Glomerular visceral epithelial cell (primary cell): ENCODE measurements at regions not wholly inside any gene's neighbourhood (a gene's known extent, or its start where the extent isn't known, plus 50 kb on each side); places are given as distances from the start of the nearest gene placed in this dataset.
"Not testable (repeated sequence)": the region's sequence is repeated elsewhere in the genome, so short reads cannot be mapped to it uniquely, and the experiment has no call there.

Source experiments
- DNase-seq: peaks from one replicate; pipeline ENCODE4 v3.0.0-alpha.2; 2016; ENCODE audit errors: extremely low spot score

DNA sequence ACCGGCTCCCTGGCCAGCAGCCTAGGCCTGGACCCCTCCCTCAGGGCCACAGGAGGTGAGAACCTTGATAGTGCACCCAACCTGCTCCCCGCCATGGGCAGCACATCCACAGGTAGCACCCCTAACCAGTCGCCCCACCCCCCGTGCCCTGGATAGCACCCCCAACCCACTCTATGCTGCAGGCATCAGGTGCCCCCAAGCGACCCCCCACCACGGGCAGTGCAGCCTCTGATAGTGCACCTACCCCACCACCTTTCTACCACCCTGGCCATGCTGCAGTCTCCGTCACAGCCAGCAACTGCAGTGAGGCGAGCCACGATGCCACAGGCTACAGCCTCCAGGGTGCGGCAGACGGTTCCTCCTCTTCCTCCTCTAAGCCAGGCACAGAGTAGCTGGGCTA is 55.6 kb downstream of the SOWAHC start:
- DNase-seq, result no peak

DNA sequence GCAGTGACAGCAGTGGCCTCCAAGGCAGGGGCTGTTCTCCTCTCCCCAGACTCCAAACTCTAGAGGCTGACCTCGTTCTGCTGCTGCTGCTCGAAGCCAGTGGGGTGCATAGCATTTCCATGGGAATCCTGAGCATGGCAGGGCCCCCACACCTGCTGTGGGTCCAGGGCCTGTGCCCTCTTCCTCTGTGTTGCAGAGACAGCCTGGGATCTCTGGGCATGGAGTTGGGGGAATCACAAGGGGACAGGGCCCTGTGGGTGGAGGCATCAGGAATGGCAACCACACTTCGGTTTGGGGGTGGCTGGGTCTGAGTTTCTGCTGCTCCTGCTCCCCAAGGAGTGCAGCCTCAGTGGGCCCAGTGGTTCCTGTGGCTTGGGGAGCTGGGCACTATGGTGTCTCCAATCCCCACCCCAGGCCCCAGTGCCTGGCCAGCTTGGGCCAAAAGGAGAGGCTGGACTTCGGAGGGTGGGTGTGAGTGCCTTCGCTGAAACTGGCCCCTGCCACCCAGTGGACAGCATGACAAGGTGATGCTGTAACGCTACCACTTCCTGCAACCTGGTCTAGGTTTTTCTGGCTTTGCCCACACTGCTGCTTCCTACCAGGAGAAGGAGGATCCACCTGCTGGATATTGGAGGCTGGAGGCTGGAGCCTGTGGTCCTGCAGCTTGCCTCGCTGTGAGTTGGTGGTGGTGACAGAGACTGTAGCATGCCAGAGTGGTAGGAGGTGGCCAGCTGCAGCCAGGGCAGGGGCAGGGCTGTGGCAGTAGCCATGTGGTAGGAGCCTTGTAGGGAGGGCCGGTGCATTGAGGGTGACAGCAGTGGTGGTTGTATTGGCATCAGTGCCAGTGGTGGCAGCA is 56.6 kb downstream of the SOWAHC start:
- no peak for DNase-seq

DNA sequence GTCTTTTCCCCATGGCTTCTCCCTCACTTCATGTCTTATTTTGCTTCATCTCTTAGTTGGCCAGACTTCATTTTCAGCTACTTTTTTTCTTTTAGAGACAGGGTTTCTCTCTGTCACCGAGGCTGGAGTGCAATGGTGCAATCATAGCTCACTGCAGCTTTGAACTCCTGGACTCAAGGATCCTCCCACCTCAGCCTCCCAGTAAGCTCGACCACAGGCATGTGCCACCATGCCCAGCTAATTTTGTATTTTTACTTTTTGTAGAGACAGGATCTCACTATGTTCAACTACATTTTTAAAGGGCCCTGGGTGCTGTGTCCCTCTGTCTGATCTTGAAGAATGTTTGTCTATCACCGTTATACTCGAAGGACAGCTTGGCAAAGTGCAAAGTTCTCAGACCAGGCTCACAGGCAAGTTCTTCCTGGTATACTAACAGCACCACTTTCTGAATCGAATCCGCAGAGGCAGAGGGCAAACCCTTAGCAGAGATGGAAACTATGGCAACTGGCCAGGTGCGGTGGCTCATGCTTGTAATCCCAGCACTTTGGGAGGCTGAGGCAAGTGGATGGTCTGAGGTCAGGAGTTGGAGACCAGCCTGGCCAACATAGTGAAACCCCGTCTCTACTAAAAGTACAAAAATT is 60.9 kb downstream of the SOWAHC start:
- no peak for DNase-seq

DNA sequence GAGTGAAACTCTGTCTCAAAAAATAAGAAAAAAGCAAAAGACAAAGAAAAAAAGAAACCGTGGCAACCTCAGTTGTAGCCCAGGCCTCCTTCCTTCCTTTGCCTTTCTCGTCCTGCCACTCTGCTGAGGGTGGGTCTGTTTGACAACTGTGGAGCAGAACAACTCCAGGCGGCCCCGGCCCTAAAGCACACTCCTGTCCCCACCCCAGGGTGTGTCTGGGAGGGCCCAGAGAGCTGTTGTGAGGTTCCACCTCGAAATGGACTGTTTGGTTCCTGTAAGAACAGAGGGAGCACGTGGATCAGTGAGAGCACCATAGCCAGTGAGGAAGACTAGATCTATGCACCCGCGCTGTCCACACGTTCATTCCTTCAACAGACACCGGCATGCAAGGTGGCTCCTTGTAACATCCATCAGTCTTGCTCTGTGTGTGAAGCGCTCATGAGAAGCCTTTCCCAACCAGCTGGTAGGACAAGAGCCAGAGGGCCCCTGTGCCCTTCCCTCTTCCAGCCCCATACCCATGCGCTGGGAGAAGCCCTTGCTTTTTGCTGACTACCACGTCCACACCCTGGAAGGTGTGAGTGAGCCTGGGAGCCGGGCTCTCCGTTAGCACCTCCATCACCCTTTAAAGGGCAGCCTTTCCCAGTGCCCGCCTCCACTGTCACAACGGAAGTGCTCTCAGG is 61.6 kb downstream of the SOWAHC start:
- DNase-seq, result no peak

DNA sequence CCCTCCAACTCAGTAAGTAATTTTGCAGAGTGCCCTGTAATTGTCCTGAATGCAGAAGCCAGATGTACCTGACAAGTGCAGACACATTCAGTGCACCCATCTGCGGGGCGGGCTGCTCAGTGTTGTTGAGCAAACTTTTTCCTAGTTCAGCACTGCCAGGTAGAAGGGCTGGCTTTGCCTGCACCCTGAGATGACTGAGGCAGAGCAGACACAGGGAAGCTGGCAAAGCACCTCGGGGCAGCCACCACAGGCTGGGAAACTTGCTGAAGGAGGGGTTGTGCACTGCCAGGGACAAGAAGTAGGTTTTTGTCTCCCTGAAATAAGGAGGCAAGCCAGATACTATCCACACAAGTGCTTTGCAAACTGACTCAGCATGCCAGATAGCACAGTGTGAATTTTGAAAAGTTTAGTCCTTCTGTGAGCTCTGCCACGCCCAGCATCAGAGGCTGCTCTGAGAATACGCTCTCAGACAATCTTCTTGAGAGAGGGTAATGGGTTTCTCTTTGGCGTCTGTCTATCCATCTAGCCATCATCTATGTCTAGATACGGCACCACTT is 62.3 kb downstream of the SOWAHC start:
- no peak for DNase-seq

DNA sequence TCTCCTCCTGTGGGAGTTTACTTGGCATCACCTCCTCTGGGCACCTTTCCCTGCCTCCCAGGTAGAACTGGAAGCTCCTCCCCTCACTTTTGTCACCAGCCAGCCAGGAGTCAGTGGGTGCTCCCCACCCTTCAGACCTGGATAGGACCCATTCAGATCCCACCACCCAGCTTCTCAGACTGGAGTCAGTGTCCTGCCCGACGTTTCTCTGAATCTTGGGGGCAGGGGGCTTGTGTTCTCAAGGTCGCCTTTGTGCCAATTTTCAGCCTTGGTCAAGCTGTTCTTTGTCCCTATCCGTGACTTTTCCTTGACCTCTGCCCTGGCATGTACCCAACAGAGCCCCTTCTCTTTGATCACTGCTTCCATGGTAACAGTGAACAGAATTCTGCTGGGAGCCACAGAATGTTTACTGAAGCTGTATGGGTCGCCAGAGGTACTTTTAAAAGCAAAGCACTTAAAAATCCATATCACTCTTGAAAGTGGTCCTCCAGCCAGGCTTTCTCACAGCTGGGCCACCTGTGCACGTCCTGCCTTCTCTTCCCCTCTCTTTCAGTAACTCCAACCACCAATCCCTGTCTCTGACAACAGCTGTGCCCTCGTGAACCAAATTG is 63.1 kb downstream of the SOWAHC start:
- DNase-seq, result not testable (repeated sequence)

DNA sequence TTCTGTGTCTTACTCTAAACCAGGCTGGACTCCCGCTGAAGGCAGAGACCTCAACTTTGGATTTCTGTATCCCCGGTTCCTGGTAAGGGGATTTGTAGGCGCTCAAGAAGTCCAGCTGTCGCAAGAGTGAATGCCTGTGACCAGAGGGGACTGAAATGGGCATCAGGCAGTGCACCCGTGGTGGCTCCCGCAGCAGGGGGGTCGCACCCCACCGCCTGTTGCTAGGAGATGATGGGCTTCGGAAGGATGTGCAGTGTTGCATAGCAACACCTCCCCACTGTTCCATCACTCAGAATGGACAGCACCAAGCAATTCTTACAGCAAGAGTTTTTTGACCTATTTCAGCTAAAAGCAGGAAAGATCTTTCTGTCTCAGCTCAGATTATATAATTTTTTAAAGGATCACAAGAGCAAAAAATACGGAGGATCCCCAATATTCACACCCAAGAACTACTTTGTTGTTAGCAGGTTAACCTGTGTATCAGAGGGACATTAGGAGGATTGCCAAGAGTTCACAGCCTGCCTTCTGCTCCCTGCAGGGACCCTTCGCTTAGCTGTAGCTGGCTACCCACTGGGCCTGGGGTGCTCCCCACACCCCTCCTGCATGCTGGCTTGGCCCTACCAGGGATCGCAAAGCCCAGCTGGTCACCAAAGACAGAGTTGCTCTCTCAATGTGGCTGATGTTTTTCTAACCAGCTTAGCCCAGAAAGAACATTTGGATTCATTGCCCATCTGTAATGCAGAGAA is 63.8 kb downstream of the SOWAHC start:
- no peak for DNase-seq

DNA sequence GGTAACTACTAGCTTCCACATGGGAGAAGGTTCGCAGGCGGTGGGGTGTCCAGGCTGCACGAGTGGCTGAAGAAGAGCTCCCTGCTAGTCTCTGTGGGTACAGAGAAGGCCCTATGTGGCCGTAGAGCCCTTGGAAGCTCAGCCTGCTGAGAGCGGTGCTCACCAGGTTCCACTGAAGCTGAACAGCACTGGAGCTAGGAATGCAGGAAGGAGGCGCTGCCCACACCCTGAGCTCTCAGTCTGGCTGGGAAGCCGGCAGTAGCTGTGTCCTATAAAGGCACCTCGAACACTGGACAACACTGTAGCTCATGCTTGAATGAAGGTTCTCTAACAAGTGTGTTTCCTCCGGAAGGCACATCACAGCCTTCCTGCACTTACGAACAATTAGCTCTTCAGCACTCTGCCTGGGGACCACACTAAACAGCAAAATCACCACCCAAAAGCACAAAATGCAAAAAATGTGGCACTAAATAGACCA is 64.6 kb downstream of the SOWAHC start:
- not testable (repeated sequence) for DNase-seq

DNA sequence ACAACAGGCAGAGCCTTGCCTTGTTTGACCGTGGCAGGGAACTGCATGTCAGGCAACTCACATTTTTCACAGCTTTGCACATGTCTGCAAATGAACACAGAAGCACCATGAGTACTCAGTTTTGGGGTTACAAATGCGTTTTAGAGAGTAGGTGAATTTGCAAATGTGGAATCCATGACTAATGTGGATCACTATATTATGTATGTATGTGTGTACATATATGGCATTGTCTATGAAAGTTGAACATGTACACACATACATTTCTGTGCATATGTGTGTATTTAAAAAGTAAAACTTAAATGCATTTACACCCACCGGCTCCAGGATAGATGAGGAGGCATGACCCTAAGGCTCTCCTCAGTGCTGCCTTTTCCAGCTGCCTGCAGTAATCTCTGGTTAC is 65.1 kb downstream of the SOWAHC start:
- DNase-seq, result no peak

DNA sequence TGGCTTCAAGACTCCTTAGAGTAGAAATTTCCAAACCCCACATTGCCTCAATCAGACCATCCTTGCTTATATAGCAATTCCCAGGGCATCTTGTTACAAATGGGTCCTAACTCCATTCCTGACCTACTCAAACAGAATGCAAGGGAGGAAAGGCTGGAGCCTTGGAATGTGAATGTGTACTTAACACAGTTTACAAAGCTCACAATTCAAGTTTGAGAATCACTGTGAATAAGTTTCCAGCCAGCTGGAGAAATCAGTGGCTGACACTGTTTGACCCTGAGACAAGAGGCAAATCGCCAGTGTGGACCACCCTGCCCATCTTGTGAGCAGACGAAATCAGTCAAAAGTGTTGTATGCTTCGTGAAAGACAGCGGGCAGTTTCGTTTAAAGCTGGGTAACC is 65.5 kb downstream of the SOWAHC start:
- no peak for DNase-seq

DNA sequence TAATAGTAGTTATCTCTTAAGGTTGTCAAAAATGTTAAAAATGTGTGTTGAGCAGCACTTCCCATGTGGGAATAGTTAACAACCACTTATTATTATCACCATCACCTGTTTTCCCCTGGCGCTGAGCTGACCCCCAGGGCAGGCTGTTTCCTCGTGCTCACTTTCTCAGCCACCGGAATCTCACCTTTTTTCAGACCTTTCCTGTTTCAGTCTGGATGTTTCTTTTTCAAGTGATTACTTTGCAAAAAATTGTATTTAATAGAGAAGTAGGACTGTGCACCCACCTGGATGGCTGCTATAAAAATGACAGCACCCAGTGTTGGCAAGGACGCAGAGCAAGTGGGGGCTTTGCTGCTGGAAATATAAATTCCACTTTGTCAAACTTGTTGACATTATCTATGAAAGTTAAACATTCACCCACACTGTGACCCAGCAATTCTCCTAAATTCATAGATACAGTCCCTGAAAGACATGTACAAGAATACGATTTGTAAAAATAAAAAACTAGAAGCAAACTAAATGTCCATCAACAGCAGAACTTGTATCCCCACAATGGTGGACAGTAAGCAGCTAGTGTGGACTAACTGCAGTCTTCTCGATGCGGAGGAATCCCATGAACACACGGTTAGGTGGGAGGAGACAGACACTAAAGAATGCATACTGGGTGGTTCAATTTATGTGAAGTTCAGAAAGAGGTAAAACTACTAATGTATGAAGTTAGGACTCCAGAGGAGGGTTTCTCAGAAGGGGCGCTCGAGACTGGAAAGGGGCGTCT is 66.5 kb downstream of the SOWAHC start:
- DNase-seq, result no peak

DNA sequence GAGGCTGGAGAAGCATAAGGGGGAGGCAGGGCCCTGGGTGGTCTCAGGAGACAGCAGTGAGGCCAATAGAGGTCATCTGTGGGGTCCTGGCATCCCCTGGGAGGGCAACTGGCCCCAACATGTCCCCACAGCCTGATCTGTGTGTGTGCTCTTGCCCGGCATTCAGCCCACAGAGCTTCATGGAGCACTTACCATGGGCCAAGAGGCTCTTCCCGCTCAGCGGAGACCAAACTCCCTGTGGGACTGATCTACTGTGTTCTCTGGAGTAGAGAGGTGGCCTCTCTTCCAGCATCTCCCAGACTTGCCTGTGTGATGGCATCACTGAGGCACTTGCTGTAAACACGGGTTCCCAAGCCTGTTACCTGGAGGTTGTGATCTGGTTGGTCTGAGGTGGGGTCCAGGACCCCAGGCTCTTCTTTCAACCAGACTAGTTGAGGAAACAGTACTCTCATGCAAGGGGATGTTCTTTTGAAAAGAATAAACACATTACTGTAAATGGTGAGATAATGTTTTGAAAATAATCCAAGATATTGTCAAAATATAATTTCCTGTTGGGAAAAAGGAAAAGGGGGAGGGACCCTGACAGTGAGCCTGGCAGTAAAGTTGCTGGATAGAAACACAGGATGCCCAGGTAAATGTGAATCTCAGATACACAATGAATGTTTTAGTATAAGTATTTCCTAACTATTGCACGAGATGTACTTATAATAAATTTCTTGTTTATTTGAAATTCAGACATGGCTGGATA is 67.6 kb downstream of the SOWAHC start:
- DNase-seq, result no peak

DNA sequence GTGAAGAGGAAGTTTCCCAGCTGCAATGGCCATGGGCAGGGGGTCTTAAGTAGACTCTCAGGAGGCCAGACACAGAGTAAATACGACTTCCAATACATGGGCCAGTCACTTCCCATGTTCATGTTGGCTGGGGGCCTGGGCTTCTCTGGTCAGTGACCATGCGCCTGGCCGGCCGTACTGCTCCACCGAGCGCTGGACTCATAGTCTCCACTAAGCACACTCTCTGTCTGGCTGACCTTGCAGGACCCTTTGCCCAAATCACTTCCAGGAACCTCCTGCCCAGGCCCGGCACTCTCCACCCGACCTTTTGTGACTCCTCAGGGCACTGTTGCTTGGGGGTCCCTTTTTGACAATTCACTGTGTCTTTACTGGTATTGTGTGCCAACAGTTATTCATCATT is 69.3 kb downstream of the SOWAHC start:
- no peak for DNase-seq

DNA sequence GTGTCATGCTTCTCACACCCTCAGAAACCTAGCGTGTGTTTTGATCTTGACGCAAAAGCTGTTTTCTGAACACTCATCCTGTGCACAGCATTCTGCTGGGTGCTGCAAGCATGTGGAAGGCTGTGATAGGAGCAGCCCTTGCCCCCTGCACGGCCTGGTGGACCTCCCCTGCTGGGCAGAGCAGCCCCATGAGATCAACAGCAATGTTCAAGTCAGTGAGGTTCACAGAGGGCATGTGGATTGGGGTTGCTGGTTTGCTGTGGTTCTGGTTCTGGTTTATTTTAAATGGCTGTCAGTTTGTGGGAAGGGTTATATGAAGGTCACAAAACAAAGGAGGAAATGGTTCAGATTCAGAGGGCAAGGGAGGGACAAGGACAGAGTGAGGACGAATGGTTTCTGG is 71.3 kb downstream of the SOWAHC start:
- DNase-seq, result no peak

DNA sequence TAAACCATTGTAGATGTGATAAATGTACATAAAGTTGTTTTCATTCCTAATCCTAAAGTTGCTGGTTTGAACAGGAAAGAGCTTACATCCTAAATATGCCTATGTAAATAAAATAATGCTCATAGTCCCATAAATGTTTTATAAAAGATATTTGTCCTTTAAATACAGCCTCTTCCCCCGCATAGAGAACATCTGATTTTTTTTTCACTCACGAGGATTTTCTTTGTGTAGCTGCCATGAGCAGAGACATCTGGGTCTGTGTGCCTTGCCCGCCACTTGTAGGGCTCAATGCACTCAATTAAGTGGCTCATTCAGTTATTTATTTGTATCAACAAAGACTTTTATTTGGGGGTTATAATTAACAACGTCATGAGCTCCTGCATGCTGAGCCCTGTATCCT is 72.8 kb downstream of the SOWAHC start:
- DNase-seq, result no peak

DNA sequence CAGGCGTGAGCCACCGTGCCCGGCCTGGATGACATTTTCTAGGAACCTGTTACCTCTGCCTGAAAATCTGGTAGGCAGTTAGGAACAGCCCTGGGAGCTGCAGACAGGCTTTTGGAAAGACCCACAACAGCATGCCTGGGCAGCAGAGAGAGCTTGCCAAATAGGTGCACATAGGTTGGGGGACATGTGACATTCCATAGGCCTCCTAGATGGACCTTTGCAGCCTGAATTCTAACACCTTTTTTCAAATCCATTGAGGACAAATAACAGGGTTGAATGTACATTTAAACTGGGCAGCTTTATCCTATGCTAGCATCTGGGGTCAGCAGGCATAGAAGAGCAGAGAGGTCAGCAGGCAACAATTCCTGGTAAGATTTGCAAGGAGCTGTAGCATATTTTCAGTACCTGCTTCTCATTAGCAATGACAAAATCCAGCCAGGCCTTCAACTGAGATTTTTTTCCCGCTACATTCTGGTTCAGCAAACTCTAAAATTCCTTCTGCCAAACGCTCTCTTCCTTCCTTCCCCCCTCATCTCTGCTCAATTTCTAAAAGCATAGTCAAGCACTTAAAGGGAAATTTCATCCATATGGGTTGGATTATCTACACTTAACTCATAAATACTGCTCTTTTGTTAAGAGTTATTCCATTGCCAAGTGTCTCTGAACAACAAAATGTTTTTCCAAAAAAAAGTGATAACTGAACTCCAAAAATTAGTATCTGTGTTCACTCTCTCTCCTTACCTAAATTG is 75.2 kb downstream of the SOWAHC start:
- DNase-seq, result no peak

DNA sequence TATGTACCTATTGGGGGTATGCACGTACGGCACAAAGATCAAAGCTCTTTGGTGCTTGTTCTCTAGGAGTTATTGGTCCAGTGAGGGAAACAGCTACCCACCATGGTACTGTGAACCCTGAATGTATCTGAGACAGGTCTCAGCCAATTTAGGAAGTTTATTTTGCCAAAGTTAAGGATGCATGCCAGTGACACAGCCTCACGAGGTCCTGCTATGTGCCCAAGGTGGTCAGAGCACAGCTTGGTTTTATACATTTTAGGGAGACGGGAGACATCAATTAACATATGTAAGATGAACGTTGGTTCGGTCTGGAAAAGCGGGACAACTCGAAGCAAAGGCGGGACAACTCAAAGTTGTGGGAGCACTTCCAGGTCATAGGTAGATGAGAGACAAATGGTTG is 75.8 kb downstream of the SOWAHC start:
- no peak for DNase-seq

DNA sequence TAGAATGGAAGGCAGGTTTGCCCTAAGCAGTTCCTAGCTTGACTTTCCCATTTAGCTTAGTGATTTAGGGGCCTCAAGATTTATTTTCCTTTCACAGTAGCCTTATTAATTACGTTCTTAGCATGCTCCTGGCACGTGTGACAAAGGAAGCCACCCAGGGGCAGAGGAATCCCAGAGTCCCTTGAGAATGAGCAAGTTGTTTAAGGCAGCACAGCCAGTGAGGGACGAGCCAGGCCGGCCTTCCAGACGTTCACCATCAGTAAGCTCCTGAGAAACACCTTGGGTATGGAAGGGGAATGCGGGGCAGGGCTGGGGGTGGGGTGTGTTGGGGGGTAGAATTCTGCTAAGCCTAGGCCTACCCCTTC is 76.3 kb downstream of the SOWAHC start:
- DNase-seq, result no peak
